ENCODE measurements at regions not wholly inside any gene's neighbourhood (a gene's known extent, or its start where the extent isn't known, plus 50 kb on each side); places are given as distances from the start of the nearest gene placed in this dataset.

GRCh38 chr14:86088156-86088555, 558.2 kb downstream of the FLRT2 start:
- no peak for DNase-seq (ENCODE audit: low read depth, low spot score)
- Histone ChIP-seq H3K9me3 (ENCODE audit: control insufficient read depth, insufficient read depth, low read length) (no peaks in the 10 kb centered on the region), H3K27me3 (ENCODE audit: control insufficient read depth, insufficient read depth, low read length) (no peaks in the 10 kb centered on the region), H3K4me3 (ENCODE audit: low read depth, low read length) (no peak overlapping the region), H3K27ac (ENCODE audit: low read depth, low read length) (no peak overlapping the region)
- ChIA-PET POLR2A (no interaction called here), CTCF (interaction anchor here (1.5 kb wide), 1 partner anchor 30 kb away, joined by 3 read pairs; no protein-coding TSS in a partner anchor)
- TF ChIP-seq CTCF (IDR thresholded peaks at IDR 0.05; ENCODE audit: low read depth, low read length): no peak

GRCh38 chr14:86087377-86087776, 557.4 kb downstream of the FLRT2 start:
- CTCF ChIA-PET: no interaction called here
- no peak for DNase-seq (ENCODE audit: low read depth, low spot score)
- no peak for TF ChIP-seq CTCF (IDR thresholded peaks at IDR 0.05; ENCODE audit: low read depth, low read length)
- no peaks in the 10 kb centered on the region for H3K27me3 ChIP-seq (ENCODE audit: control insufficient read depth, insufficient read depth, low read length)
- H3K4me3 ChIP-seq (ENCODE audit: low read depth, low read length): no peak overlapping the region
- POLR2A ChIA-PET: no interaction called here
- no peaks in the 10 kb centered on the region for H3K9me3 ChIP-seq (ENCODE audit: control insufficient read depth, insufficient read depth, low read length)
- no peak overlapping the region for H3K27ac ChIP-seq (ENCODE audit: low read depth, low read length)

GRCh38 chr14:86086962-86087361, 557.0 kb downstream of the FLRT2 start:
- POLR2A ChIA-PET: no interaction called here
- Histone ChIP-seq H3K4me3 (ENCODE audit: low read depth, low read length) (no peak overlapping the region), H3K27me3 (ENCODE audit: control insufficient read depth, insufficient read depth, low read length) (no peaks in the 10 kb centered on the region), H3K27ac (ENCODE audit: low read depth, low read length) (no peak overlapping the region), H3K9me3 (ENCODE audit: control insufficient read depth, insufficient read depth, low read length) (no peaks in the 10 kb centered on the region)
- TF ChIP-seq CTCF (IDR thresholded peaks at IDR 0.05; ENCODE audit: low read depth, low read length): no peak
- CTCF ChIA-PET: no interaction called here
- DNase-seq (ENCODE audit: low read depth, low spot score): no peak

GRCh38 chr14:86084097-86084496, 554.2 kb downstream of the FLRT2 start:
- DNase-seq (ENCODE audit: low read depth, low spot score): no peak
- H3K27ac ChIP-seq (ENCODE audit: low read depth, low read length): no peak overlapping the region
- no peak overlapping the region for H3K4me3 ChIP-seq (ENCODE audit: low read depth, low read length)
- CTCF ChIA-PET: no interaction called here
- POLR2A ChIA-PET: no interaction called here
- H3K9me3 ChIP-seq (ENCODE audit: control insufficient read depth, insufficient read depth, low read length): no peaks in the 10 kb centered on the region
- no peak for TF ChIP-seq CTCF (IDR thresholded peaks at IDR 0.05; ENCODE audit: low read depth, low read length)
- H3K27me3 ChIP-seq (ENCODE audit: control insufficient read depth, insufficient read depth, low read length): no peaks in the 10 kb centered on the region

GRCh38 chr14:86083616-86084015, 553.7 kb downstream of the FLRT2 start:
- Histone ChIP-seq H3K9me3 (ENCODE audit: control insufficient read depth, insufficient read depth, low read length) (no peaks in the 10 kb centered on the region), H3K4me3 (ENCODE audit: low read depth, low read length) (no peak overlapping the region), H3K27ac (ENCODE audit: low read depth, low read length) (no peak overlapping the region), H3K27me3 (ENCODE audit: control insufficient read depth, insufficient read depth, low read length) (no peaks in the 10 kb centered on the region)
- ChIA-PET POLR2A (no interaction called here), CTCF (no interaction called here)
- TF ChIP-seq CTCF (IDR thresholded peaks at IDR 0.05; ENCODE audit: low read depth, low read length): no peak
- DNase-seq (ENCODE audit: low read depth, low spot score): no peak

Data from AG04450 (cell line).